Astrocyte of the cerebellum (primary cell): ENCODE measurements at regions not wholly inside any gene's neighbourhood (a gene's known extent, or its start where the extent isn't known, plus 50 kb on each side); places are given as distances from the start of the nearest gene placed in this dataset.

Experiments
- DNase-seq: peaks from one replicate; pipeline ENCODE4 v3.0.0-alpha.2; 2011; ENCODE audit warnings: low read depth
- H3K4me3 ChIP-seq: 2 replicates; pipeline ENCODE4 v1.5.1; 2011; ENCODE audit warnings: mild to moderate bottlenecking, low read depth, low read length, moderate library complexity
- in situ Hi-C: cut with HindIII; loops from 2 replicates; pipeline ENCODE4 v1.10.0; 2017; ENCODE audit warnings: low sequenced_read_pairs
- TF ChIP-seq, protein P1 (sequence below): IDR thresholded peaks from 2 replicates; pipeline ENCODE4 v1.5.1; 2012; ENCODE audit warnings: low read length, low read depth, moderate library complexity, mild to moderate bottlenecking; ENCODE audit errors: missing control alignments

GRCh38 chr1:228869312-228869824 lies 134.1 kb downstream of the RHOU start:
- H3K4me3 ChIP-seq = no peak overlapping the region
- in situ Hi-C loops = no loop called here
- no peak for DNase-seq
- TF ChIP-seq, protein P1, sequence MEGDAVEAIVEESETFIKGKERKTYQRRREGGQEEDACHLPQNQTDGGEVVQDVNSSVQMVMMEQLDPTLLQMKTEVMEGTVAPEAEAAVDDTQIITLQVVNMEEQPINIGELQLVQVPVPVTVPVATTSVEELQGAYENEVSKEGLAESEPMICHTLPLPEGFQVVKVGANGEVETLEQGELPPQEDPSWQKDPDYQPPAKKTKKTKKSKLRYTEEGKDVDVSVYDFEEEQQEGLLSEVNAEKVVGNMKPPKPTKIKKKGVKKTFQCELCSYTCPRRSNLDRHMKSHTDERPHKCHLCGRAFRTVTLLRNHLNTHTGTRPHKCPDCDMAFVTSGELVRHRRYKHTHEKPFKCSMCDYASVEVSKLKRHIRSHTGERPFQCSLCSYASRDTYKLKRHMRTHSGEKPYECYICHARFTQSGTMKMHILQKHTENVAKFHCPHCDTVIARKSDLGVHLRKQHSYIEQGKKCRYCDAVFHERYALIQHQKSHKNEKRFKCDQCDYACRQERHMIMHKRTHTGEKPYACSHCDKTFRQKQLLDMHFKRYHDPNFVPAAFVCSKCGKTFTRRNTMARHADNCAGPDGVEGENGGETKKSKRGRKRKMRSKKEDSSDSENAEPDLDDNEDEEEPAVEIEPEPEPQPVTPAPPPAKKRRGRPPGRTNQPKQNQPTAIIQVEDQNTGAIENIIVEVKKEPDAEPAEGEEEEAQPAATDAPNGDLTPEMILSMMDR = no peak

DNA sequence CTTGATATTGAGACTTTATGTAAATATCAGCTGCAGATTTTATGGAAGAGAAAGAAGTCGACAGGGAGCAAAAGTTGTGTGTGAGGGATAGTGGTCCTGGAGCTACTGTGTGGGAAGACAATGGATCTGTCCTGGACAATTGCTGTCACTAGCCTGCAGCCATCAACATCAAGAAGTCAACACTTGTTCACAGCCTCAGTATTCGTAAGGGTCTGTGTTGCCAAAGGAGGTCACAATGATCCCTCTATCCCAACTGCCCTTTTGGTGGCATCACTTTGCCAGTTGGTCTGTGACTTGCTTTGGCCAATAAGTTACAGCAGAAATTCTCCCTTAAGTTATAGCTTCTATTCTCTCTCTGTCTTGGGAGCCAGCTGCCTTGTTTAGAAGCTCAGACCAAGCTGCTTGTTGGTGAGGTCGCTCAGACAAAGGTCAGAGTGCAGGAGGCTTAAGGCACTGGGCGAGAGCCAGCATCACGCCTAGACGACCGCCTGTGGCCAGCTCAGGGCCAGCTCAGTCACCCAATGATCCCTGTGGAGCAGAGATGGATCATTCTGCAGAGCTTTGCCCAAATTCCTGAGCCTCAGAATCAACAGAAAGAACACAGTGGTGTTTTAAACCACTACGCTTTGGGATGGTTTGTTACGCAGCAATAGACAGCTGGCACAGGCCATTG lies 134.9 kb downstream of the RHOU start:
- no peak for DNase-seq
- no peak overlapping the region for H3K4me3 ChIP-seq
- in situ Hi-C loops = no loop called here
- TF ChIP-seq, protein P1 = no peak

- TF ChIP-seq, protein P1 = no peak
- H3K4me3 ChIP-seq = no peak overlapping the region
Measured at GRCh38 chr1:228871314-228872061, 136.2 kb downstream of the RHOU start.

DNA sequence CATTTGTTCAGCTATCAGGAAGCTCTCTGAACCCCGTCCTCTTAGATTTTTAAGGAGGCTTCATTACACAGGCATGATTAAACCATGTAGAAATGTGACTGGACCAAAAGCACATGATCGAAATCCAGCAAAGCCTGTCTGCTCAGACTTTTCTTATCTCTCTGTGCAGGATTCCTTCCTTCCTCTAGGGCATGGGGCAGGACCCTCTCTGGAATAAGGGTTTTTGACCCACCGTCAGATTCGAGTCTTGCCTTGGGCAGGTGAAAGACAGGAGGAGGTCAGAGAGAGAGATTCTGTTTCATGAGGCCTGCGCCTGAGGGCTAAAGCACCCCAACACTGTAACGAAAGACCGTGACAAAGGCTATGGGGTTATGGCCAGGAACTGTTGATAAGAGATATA lies 136.8 kb downstream of the RHOU start:
- TF ChIP-seq, protein P1 = no peak
- H3K4me3 ChIP-seq = no peak overlapping the region
- DNase-seq = no peak
- in situ Hi-C loops = no loop called here

More at GRCh38 chr1:228871314-228872061, 136.2 kb downstream of the RHOU start:
- no peak for DNase-seq
- in situ Hi-C loops = no loop called here

- no peak for DNase-seq
- H3K4me3 ChIP-seq = no peak overlapping the region
- in situ Hi-C loops = no loop called here
- TF ChIP-seq, protein P1 = no peak
Measured at GRCh38 chr1:228873709-228874108, 138.4 kb downstream of the RHOU start.

- no peak overlapping the region for H3K4me3 ChIP-seq
- in situ Hi-C loops = loop anchor here (5.0 kb wide), 1 partner anchor 167 kb away; no protein-coding TSS in a partner anchor
- TF ChIP-seq, protein P1 = no peak
- DNase-seq = no peak
Measured at GRCh38 chr1:228875741-228876140, 140.5 kb downstream of the RHOU start.
